ENCODE measurements at regions not wholly inside any gene's neighbourhood (a gene's known extent, or its start where the extent isn't known, plus 50 kb on each side); places are given as distances from the start of the nearest gene placed in this dataset.
"Not testable (repeated sequence)": the region's sequence is repeated elsewhere in the genome, so short reads cannot be mapped to it uniquely, and the experiment has no call there.

GRCh38 chrX:137792214-137792613 lies 226.3 kb downstream of the ZIC3 start:
- Mint-ChIP-seq H3K36me3 (peaks cover 4% of the 10 kb centered on the region), H3K9me3 (peaks cover 13% of the 10 kb centered on the region)

GRCh38 chrX:137797926-137798325 lies 232.0 kb downstream of the ZIC3 start:
- H3K27ac Mint-ChIP-seq; H3K4me1 Mint-ChIP-seq; DNase-seq (ENCODE audit: low spot score); ATAC-seq; H3K27me3 Mint-ChIP-seq (ENCODE audit: low read depth); POLR2A ChIA-PET; H3K4me3 Mint-ChIP-seq; CTCF ChIA-PET: not testable (repeated sequence)
- Mint-ChIP-seq H3K9me3 (peaks cover 28% of the 10 kb centered on the region), H3K36me3 (peaks cover 16% of the 10 kb centered on the region)

More at GRCh38 chrX:137792214-137792613, 226.3 kb downstream of the ZIC3 start:
- TF ChIP-seq KAT7 (CRISPR knock-in tag; IDR thresholded peaks at IDR 0.05; ENCODE audit: borderline replicate concordance) (no peak), ZBTB21 (CRISPR knock-in tag; IDR thresholded peaks at IDR 0.05; ENCODE audit: borderline replicate concordance) (no peak), RELA (CRISPR knock-in tag; IDR thresholded peaks at IDR 0.05; ENCODE audit: borderline replicate concordance) (no peak), TEAD4 (CRISPR knock-in tag; IDR thresholded peaks at IDR 0.05) (no peak), ZNF671 (CRISPR knock-in tag; IDR thresholded peaks at IDR 0.05) (no peak), ETV6 (CRISPR knock-in tag; IDR thresholded peaks at IDR 0.05) (no peak), EMX1 (CRISPR knock-in tag; IDR thresholded peaks at IDR 0.05) (no peak), ZNF121 (CRISPR knock-in tag; IDR thresholded peaks at IDR 0.05) (no peak), PRRX2 (CRISPR knock-in tag; IDR thresholded peaks at IDR 0.05) (no peak), NR1H2 (CRISPR knock-in tag; IDR thresholded peaks at IDR 0.05) (no peak), ARID4B (CRISPR knock-in tag; IDR thresholded peaks at IDR 0.05; ENCODE audit: borderline replicate concordance) (no peak)
- TF ChIP-seq, protein P1, sequence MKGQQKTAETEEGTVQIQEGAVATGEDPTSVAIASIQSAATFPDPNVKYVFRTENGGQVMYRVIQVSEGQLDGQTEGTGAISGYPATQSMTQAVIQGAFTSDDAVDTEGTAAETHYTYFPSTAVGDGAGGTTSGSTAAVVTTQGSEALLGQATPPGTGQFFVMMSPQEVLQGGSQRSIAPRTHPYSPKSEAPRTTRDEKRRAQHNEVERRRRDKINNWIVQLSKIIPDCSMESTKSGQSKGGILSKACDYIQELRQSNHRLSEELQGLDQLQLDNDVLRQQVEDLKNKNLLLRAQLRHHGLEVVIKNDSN (CRISPR knock-in tag; IDR thresholded peaks at IDR 0.05), result no peak
- TF ChIP-seq, protein P2, sequence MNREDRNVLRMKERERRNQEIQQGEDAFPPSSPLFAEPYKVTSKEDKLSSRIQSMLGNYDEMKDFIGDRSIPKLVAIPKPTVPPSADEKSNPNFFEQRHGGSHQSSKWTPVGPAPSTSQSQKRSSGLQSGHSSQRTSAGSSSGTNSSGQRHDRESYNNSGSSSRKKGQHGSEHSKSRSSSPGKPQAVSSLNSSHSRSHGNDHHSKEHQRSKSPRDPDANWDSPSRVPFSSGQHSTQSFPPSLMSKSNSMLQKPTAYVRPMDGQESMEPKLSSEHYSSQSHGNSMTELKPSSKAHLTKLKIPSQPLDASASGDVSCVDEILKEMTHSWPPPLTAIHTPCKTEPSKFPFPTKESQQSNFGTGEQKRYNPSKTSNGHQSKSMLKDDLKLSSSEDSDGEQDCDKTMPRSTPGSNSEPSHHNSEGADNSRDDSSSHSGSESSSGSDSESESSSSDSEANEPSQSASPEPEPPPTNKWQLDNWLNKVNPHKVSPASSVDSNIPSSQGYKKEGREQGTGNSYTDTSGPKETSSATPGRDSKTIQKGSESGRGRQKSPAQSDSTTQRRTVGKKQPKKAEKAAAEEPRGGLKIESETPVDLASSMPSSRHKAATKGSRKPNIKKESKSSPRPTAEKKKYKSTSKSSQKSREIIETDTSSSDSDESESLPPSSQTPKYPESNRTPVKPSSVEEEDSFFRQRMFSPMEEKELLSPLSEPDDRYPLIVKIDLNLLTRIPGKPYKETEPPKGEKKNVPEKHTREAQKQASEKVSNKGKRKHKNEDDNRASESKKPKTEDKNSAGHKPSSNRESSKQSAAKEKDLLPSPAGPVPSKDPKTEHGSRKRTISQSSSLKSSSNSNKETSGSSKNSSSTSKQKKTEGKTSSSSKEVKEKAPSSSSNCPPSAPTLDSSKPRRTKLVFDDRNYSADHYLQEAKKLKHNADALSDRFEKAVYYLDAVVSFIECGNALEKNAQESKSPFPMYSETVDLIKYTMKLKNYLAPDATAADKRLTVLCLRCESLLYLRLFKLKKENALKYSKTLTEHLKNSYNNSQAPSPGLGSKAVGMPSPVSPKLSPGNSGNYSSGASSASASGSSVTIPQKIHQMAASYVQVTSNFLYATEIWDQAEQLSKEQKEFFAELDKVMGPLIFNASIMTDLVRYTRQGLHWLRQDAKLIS (CRISPR knock-in tag; IDR thresholded peaks at IDR 0.05; ENCODE audit: borderline replicate concordance), result no peak
- TF ChIP-seq, protein P3, sequence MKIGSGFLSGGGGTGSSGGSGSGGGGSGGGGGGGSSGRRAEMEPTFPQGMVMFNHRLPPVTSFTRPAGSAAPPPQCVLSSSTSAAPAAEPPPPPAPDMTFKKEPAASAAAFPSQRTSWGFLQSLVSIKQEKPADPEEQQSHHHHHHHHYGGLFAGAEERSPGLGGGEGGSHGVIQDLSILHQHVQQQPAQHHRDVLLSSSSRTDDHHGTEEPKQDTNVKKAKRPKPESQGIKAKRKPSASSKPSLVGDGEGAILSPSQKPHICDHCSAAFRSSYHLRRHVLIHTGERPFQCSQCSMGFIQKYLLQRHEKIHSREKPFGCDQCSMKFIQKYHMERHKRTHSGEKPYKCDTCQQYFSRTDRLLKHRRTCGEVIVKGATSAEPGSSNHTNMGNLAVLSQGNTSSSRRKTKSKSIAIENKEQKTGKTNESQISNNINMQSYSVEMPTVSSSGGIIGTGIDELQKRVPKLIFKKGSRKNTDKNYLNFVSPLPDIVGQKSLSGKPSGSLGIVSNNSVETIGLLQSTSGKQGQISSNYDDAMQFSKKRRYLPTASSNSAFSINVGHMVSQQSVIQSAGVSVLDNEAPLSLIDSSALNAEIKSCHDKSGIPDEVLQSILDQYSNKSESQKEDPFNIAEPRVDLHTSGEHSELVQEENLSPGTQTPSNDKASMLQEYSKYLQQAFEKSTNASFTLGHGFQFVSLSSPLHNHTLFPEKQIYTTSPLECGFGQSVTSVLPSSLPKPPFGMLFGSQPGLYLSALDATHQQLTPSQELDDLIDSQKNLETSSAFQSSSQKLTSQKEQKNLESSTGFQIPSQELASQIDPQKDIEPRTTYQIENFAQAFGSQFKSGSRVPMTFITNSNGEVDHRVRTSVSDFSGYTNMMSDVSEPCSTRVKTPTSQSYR (CRISPR knock-in tag; IDR thresholded peaks at IDR 0.05), result no peak
- TF ChIP-seq, protein P4, sequence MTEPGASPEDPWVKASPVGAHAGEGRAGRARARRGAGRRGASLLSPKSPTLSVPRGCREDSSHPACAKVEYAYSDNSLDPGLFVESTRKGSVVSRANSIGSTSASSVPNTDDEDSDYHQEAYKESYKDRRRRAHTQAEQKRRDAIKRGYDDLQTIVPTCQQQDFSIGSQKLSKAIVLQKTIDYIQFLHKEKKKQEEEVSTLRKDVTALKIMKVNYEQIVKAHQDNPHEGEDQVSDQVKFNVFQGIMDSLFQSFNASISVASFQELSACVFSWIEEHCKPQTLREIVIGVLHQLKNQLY (CRISPR knock-in tag; IDR thresholded peaks at IDR 0.05), result no peak
- DNase-seq (ENCODE audit: low spot score), result peak; percentile 9
- no peak overlapping the region for H3K27ac Mint-ChIP-seq
- POLR2A ChIA-PET, result no interaction called here
- no peaks in the 10 kb centered on the region; the same call in none of the 2 replicates for H3K27me3 Mint-ChIP-seq (ENCODE audit: low read depth)
- peaks cover 10% of the 10 kb centered on the region for H3K4me1 Mint-ChIP-seq
- no peak overlapping the region for H3K4me3 Mint-ChIP-seq
- no peak for ATAC-seq
- CTCF ChIA-PET, result interaction anchor here (1.1 to 1.5 kb wide), 2 partner anchors 104 to 133 kb away, joined by 3 to 4 read pairs; no protein-coding TSS in a partner anchor
